Esophagus muscularis mucosa (tissue), 4 donors: ENCODE measurements at regions not wholly inside any gene's neighbourhood (a gene's known extent, or its start where the extent isn't known, plus 50 kb on each side); places are given as distances from the start of the nearest gene placed in this dataset.

Experiments used
- EP300 ChIP-seq: sonication (generic); formaldehyde crosslinking; IDR thresholded peaks from one replicate; pipeline ENCODE4 v1.6.1; 2017; ENCODE audit warnings: antibody characterized with exemption
- POLR2A ChIP-seq: fragments of 450-650 bp; IDR thresholded peaks from one replicate; pipeline ENCODE4 v1.6.1; 2017; ENCODE audit warnings: antibody characterized with exemption, moderate library complexity, mild to moderate bottlenecking, low read depth
- TF ChIP-seq, protein P1 (sequence below), 3 experiments: fragments of 200-600 bp in 2 of 3; fragments of 450-650 bp in 1 of 3; sonication (generic) in 2 of 3; IDR thresholded peaks; one replicate each; pipeline ENCODE4 v1.5.1; 2017 to 2019; ENCODE audit warnings: antibody characterized with exemption in 3 of 3, mild to moderate bottlenecking in 2 of 3, moderate library complexity in 1 of 3

GRCh38 chr2:12288048-12288447 is 428.7 kb upstream of the TRIB2 start:
- TF ChIP-seq POLR2A = no peak
- TF ChIP-seq, protein P1, sequence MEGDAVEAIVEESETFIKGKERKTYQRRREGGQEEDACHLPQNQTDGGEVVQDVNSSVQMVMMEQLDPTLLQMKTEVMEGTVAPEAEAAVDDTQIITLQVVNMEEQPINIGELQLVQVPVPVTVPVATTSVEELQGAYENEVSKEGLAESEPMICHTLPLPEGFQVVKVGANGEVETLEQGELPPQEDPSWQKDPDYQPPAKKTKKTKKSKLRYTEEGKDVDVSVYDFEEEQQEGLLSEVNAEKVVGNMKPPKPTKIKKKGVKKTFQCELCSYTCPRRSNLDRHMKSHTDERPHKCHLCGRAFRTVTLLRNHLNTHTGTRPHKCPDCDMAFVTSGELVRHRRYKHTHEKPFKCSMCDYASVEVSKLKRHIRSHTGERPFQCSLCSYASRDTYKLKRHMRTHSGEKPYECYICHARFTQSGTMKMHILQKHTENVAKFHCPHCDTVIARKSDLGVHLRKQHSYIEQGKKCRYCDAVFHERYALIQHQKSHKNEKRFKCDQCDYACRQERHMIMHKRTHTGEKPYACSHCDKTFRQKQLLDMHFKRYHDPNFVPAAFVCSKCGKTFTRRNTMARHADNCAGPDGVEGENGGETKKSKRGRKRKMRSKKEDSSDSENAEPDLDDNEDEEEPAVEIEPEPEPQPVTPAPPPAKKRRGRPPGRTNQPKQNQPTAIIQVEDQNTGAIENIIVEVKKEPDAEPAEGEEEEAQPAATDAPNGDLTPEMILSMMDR (IDR thresholded peaks at IDR 0.05) = no peak
- TF ChIP-seq EP300 = no peak
